ENCODE measurements at regions not wholly inside any gene's neighbourhood (a gene's known extent, or its start where the extent isn't known, plus 50 kb on each side); places are given as distances from the start of the nearest gene placed in this dataset.
A peak's percentile ranks its signal among the peaks of the same experiment; 100 is the strongest.
"Not testable (repeated sequence)": the region's sequence is repeated elsewhere in the genome, so short reads cannot be mapped to it uniquely, and the experiment has no call there.

GRCh38 chr12:94851396-94852028 is 152.0 kb downstream of the NDUFA12 start:
- H3K9ac ChIP-seq (ENCODE audit: low read depth, low read length): no peak overlapping the region
- no peaks in the 10 kb centered on the region for H3K36me3 ChIP-seq (ENCODE audit: insufficient read depth, low read depth, low read length)
- H3K27ac ChIP-seq (ENCODE audit: low read length): no peak overlapping the region
- no peaks in the 10 kb centered on the region for H3K27me3 ChIP-seq (ENCODE audit: insufficient read depth, low read length)
- H3K4me1 ChIP-seq (ENCODE audit: insufficient read depth, low read length): no peaks in the 10 kb centered on the region
- H3K4me3 ChIP-seq (ENCODE audit: low read length): no peak overlapping the region
- H3K9me3 ChIP-seq (ENCODE audit: insufficient read depth, low read depth, low read length): no peaks in the 10 kb centered on the region

DNA sequence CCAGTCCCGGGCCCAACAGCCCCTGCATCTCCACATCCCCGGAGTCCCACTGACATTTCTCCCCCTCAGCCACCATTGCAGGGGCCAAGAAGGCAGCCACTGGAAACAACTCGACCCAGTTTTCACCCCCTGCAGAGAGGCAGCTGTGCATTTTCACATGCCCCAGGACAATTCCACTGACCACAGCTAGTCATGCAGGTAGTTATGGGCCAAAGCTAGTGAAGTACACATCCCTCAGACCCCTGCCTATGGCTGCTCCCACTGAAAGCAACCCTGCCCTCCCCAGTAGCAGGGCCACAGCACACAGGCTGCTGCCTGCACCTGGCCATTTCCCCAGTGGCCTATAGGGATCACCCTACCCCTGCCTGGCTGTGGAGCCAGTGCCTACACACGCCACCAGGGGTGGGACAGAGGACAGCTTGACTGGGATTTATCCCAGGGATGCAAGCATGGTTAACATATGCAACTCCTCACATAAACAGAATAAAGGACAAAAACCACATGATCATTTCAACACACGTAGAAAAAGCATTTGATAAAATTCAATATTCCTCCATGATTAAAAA is 154.0 kb downstream of the NDUFA12 start:
- H3K9ac ChIP-seq (ENCODE audit: low read depth, low read length): no peak overlapping the region
- no peaks in the 10 kb centered on the region for H3K4me1 ChIP-seq (ENCODE audit: insufficient read depth, low read length)
- no peaks in the 10 kb centered on the region for H3K36me3 ChIP-seq (ENCODE audit: insufficient read depth, low read depth, low read length)
- no peaks in the 10 kb centered on the region for H3K9me3 ChIP-seq (ENCODE audit: insufficient read depth, low read depth, low read length)
- H3K27me3 ChIP-seq (ENCODE audit: insufficient read depth, low read length): no peaks in the 10 kb centered on the region
- H3K27ac ChIP-seq (ENCODE audit: low read length): no peak overlapping the region
- no peak overlapping the region for H3K4me3 ChIP-seq (ENCODE audit: low read length)

GRCh38 chr12:94848966-94849365 is 154.5 kb downstream of the NDUFA12 start:
- no peak overlapping the region for H3K9ac ChIP-seq (ENCODE audit: low read depth, low read length)
- no peak overlapping the region for H3K27ac ChIP-seq (ENCODE audit: low read length)
- H3K4me3 ChIP-seq (ENCODE audit: low read length): no peak overlapping the region
- no peaks in the 10 kb centered on the region for H3K36me3 ChIP-seq (ENCODE audit: insufficient read depth, low read depth, low read length)
- H3K27me3 ChIP-seq (ENCODE audit: insufficient read depth, low read length): no peaks in the 10 kb centered on the region
- no peaks in the 10 kb centered on the region for H3K4me1 ChIP-seq (ENCODE audit: insufficient read depth, low read length)
- H3K9me3 ChIP-seq (ENCODE audit: insufficient read depth, low read depth, low read length): no peaks in the 10 kb centered on the region

GRCh38 chr12:94845110-94845509 is 158.4 kb downstream of the NDUFA12 start:
- no peaks in the 10 kb centered on the region for H3K27me3 ChIP-seq (ENCODE audit: insufficient read depth, low read length)
- H3K9me3 ChIP-seq (ENCODE audit: insufficient read depth, low read depth, low read length): no peaks in the 10 kb centered on the region
- no peaks in the 10 kb centered on the region for H3K4me1 ChIP-seq (ENCODE audit: insufficient read depth, low read length)
- H3K9ac ChIP-seq (ENCODE audit: low read depth, low read length): no peak overlapping the region
- H3K36me3 ChIP-seq (ENCODE audit: insufficient read depth, low read depth, low read length): no peaks in the 10 kb centered on the region
- no peak overlapping the region for H3K4me3 ChIP-seq (ENCODE audit: low read length)
- H3K27ac ChIP-seq (ENCODE audit: low read length): no peak overlapping the region

DNA sequence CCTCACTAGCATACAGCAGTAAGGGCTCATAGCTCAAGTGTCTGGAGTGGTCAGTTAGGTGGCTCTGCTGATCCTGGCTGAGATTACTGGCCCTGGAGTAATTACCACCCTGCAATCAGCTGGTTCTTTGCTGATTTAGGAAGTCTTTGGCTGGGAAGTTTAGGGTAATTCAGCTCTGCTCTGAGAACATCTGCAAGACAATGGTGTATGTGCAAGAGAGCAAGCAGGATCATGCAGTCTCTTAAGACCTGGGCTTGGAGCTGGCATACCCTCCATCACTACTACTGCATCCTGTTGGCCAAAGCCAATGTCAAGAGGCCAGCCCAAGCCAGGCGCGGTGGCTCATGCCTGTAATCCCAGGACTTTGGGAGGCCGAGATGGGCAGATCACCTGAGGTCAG is 159.0 kb downstream of the NDUFA12 start:
- Histone ChIP-seq H3K27ac (ENCODE audit: low read length) (no peak overlapping the region), H3K4me1 (ENCODE audit: insufficient read depth, low read length) (no peaks in the 10 kb centered on the region), H3K4me3 (ENCODE audit: low read length) (no peak overlapping the region), H3K36me3 (ENCODE audit: insufficient read depth, low read depth, low read length) (no peaks in the 10 kb centered on the region), H3K9me3 (ENCODE audit: insufficient read depth, low read depth, low read length) (no peaks in the 10 kb centered on the region), H3K27me3 (ENCODE audit: insufficient read depth, low read length) (no peaks in the 10 kb centered on the region), H3K9ac (ENCODE audit: low read depth, low read length) (no peak overlapping the region)

- Histone ChIP-seq H3K36me3 (ENCODE audit: insufficient read depth, low read depth, low read length) (no peaks in the 10 kb centered on the region), H3K9me3 (ENCODE audit: insufficient read depth, low read depth, low read length) (no peaks in the 10 kb centered on the region), H3K27ac (ENCODE audit: low read length) (no peak overlapping the region), H3K4me1 (ENCODE audit: insufficient read depth, low read length) (no peaks in the 10 kb centered on the region), H3K27me3 (ENCODE audit: insufficient read depth, low read length) (no peaks in the 10 kb centered on the region), H3K9ac (ENCODE audit: low read depth, low read length) (no peak overlapping the region), H3K4me3 (ENCODE audit: low read length) (no peak overlapping the region)
Measured at GRCh38 chr12:94841904-94842610, 161.4 kb downstream of the NDUFA12 start.

DNA sequence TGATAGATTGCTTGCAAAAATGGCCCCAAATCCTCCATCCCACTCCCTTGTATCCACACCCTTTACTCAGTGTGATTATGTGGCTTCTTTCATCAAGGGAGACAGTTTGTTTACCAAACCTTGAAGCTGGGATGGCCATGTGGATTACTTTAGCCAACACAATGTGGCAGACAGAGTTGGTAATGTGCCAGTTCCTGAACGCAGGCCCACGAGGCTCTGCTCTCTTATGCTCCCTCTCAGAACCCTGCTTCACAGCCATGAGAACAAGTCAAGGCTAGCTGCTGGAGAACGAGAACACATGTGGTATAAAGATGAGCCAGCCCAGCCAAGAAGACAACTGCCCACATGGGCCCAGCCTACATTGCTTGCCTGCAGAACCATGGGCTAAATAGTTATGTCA is 162.3 kb downstream of the NDUFA12 start:
- no peak overlapping the region for H3K4me3 ChIP-seq (ENCODE audit: low read length)
- H3K27ac ChIP-seq (ENCODE audit: low read length): no peak overlapping the region
- H3K36me3 ChIP-seq (ENCODE audit: insufficient read depth, low read depth, low read length): no peaks in the 10 kb centered on the region
- no peaks in the 10 kb centered on the region for H3K9me3 ChIP-seq (ENCODE audit: insufficient read depth, low read depth, low read length)
- no peak overlapping the region for H3K9ac ChIP-seq (ENCODE audit: low read depth, low read length)
- no peaks in the 10 kb centered on the region for H3K27me3 ChIP-seq (ENCODE audit: insufficient read depth, low read length)
- no peaks in the 10 kb centered on the region for H3K4me1 ChIP-seq (ENCODE audit: insufficient read depth, low read length)

DNA sequence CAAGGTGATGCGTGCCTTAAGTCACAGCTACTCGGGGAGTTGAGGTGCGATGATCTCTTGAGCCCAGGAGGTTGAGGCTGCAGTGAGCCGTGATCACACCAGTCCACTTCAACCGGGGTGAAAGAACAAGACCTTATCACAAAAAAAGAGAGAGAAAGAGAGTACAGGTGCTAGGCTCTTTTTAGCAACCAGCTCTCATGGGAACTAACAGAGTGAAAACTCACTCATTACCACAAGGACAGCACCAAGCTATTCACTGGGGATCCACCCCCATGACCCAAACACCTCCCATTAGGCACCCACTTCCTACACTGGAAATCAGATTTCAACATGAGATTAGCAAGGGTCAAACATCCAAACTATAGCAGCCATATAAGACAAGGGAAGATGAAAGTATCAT is 164.2 kb downstream of the NDUFA12 start:
- Histone ChIP-seq H3K27me3 (ENCODE audit: insufficient read depth, low read length) (no peaks in the 10 kb centered on the region), H3K27ac (ENCODE audit: low read length) (no peak overlapping the region), H3K4me1 (ENCODE audit: insufficient read depth, low read length) (no peaks in the 10 kb centered on the region)

GRCh38 chr12:94836952-94837670 is 166.4 kb downstream of the NDUFA12 start:
- H3K4me3 ChIP-seq (ENCODE audit: low read length); H3K4me1 ChIP-seq (ENCODE audit: insufficient read depth, low read length); H3K27ac ChIP-seq (ENCODE audit: low read length); H3K36me3 ChIP-seq (ENCODE audit: insufficient read depth, low read depth, low read length); H3K27me3 ChIP-seq (ENCODE audit: insufficient read depth, low read length); H3K9ac ChIP-seq (ENCODE audit: low read depth, low read length); H3K9me3 ChIP-seq (ENCODE audit: insufficient read depth, low read depth, low read length): not testable (repeated sequence)

More for the DNA sequence above, 164.2 kb downstream of the NDUFA12 start:
- Histone ChIP-seq H3K36me3 (ENCODE audit: insufficient read depth, low read depth, low read length) (no peaks in the 10 kb centered on the region), H3K9ac (ENCODE audit: low read depth, low read length) (no peak overlapping the region), H3K4me3 (ENCODE audit: low read length) (no peak overlapping the region), H3K9me3 (ENCODE audit: insufficient read depth, low read depth, low read length) (no peaks in the 10 kb centered on the region)

GRCh38 chr12:94834036-94834625 is 169.4 kb downstream of the NDUFA12 start:
- Histone ChIP-seq H3K9me3 (ENCODE audit: insufficient read depth, low read depth, low read length) (no peaks in the 10 kb centered on the region), H3K27ac (ENCODE audit: low read length) (no peak overlapping the region)

DNA sequence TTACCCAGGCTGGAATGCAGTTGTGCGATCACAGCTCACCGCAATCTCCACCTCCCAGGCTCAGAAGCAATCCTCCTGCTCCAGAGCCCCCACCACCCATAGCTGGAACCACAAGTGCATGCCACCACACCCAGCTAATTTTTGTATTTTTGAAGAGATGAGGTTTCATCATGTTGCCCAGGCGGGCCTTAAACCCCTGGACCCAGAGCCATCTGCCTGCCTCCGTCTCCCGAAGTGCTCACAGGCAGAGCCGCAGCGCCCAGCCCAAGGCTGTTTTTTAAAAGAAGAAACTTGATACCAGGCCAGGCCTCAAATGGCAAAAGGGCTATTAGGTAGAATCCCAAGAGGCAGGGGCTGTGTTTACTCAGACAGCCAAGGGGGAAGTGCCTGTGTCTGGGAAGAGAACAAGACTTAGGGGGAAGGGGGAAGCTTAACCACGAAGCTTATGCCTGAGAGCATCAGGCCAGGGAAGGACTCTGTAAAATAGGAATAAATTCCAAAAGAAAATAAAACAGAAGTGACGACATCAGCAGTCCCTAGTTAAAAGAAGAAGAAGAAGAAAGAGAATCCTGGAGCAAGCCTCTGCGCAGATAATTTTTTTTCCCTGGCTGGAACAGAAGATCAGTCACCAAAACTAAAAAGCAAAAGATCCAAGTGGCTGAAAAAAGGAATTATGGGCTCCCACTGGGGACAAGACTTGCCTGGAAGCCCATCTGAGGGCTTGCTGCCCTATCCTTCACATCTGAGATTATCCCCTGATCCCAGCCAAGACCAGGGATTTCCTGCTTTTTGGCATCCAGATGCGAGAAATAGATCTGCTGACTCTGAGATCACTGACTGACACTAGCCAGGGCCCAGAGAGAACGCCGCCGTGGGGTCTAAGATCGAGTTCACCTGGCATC is 170.5 kb downstream of the NDUFA12 start:
- no peak overlapping the region for H3K4me3 ChIP-seq (ENCODE audit: low read length)
- no peak overlapping the region for H3K27ac ChIP-seq (ENCODE audit: low read length)
- no peaks in the 10 kb centered on the region for H3K9me3 ChIP-seq (ENCODE audit: insufficient read depth, low read depth, low read length)

More at GRCh38 chr12:94834036-94834625, 169.4 kb downstream of the NDUFA12 start:
- no peak overlapping the region for H3K9ac ChIP-seq (ENCODE audit: low read depth, low read length)
- no peak overlapping the region for H3K4me3 ChIP-seq (ENCODE audit: low read length)
- H3K36me3 ChIP-seq (ENCODE audit: insufficient read depth, low read depth, low read length): no peaks in the 10 kb centered on the region
- peaks cover 7% of the 10 kb centered on the region; the same call in 1 of the 2 replicates for H3K4me1 ChIP-seq (ENCODE audit: insufficient read depth, low read length)
- H3K27me3 ChIP-seq (ENCODE audit: insufficient read depth, low read length): no peaks in the 10 kb centered on the region

More for the DNA sequence above, 170.5 kb downstream of the NDUFA12 start:
- Histone ChIP-seq H3K9ac (ENCODE audit: low read depth, low read length) (peak overlapping the region; percentile 9; the same call in 1 of the 2 replicates), H3K27me3 (ENCODE audit: insufficient read depth, low read length) (no peaks in the 10 kb centered on the region), H3K36me3 (ENCODE audit: insufficient read depth, low read depth, low read length) (no peaks in the 10 kb centered on the region), H3K4me1 (ENCODE audit: insufficient read depth, low read length) (peaks cover 7% of the 10 kb centered on the region; the same call in 1 of the 2 replicates)

All from iPS-20b (cell line).